ENCODE measurements at regions not wholly inside any gene's neighbourhood (a gene's known extent, or its start where the extent isn't known, plus 50 kb on each side); places are given as distances from the start of the nearest gene placed in this dataset.

- no peak for DNase-seq
Measured at GRCh38 chr2:16180631-16181030, 240.3 kb downstream of the MYCN start.

- DNase-seq = no peak
Measured at GRCh38 chr2:16179701-16180416, 239.5 kb downstream of the MYCN start.

- DNase-seq = no peak
Measured at GRCh38 chr2:16178551-16179130, 238.3 kb downstream of the MYCN start.

GRCh38 chr2:16177671-16178180 is 237.4 kb downstream of the MYCN start:
- no peak for DNase-seq

- no peak for DNase-seq
Measured at GRCh38 chr2:16176971-16177480, 236.7 kb downstream of the MYCN start.

- DNase-seq = no peak
Measured at GRCh38 chr2:16175247-16175825, 235.0 kb downstream of the MYCN start.

- no peak for DNase-seq
Measured at GRCh38 chr2:16174693-16175045, 234.3 kb downstream of the MYCN start.

GRCh38 chr2:16173893-16174692 is 233.7 kb downstream of the MYCN start:
- no peak for DNase-seq

GRCh38 chr2:16172324-16173175 is 232.2 kb downstream of the MYCN start:
- DNase-seq = no peak

- no peak for DNase-seq
Measured at GRCh38 chr2:16171425-16171920, 231.1 kb downstream of the MYCN start.

GRCh38 chr2:16170675-16171424 is 230.5 kb downstream of the MYCN start:
- DNase-seq = no peak

- DNase-seq = no peak
Measured at GRCh38 chr2:16169381-16169960, 229.1 kb downstream of the MYCN start.

GRCh38 chr2:16168506-16169264 is 228.3 kb downstream of the MYCN start:
- no peak for DNase-seq

GRCh38 chr2:16167870-16168426 is 227.6 kb downstream of the MYCN start:
- no peak for DNase-seq

- DNase-seq = no peak
Measured at GRCh38 chr2:16167451-16167861, 227.1 kb downstream of the MYCN start.

GRCh38 chr2:16166327-16166981 is 226.1 kb downstream of the MYCN start:
- DNase-seq = no peak

GRCh38 chr2:16165518-16166326 is 225.4 kb downstream of the MYCN start:
- no peak for DNase-seq

GRCh38 chr2:16162491-16163040 is 222.2 kb downstream of the MYCN start:
- DNase-seq = no peak
